Mucosa of descending colon (tissue), 3 donors: ENCODE measurements at regions not wholly inside any gene's neighbourhood (a gene's known extent, or its start where the extent isn't known, plus 50 kb on each side); places are given as distances from the start of the nearest gene placed in this dataset.

ENCODE experiments used
- ATAC-seq: fragments of 200-7000 bp; cut with Tn5 transposase; one replicate; pipeline ENCODE4 v1.9.1; 2020; ENCODE audit warnings: mild to moderate bottlenecking, moderate library complexity
- DNase-seq, 3 donors: peaks; one replicate each; pipeline ENCODE4 v3.0.0-alpha.2; 2020
- H3K36me3 ChIP-seq: fragments of 200-600 bp; one replicate; pipeline ENCODE4 v1.8.0; 2021; ENCODE audit warnings: low read depth, mild to moderate bottlenecking
- H3K4me1 ChIP-seq: fragments of 200-600 bp; one replicate; pipeline ENCODE4 v1.8.0; 2021; ENCODE audit warnings: low read depth, mild to moderate bottlenecking
- H3K4me3 ChIP-seq: fragments of 200-600 bp; one replicate; pipeline ENCODE4 v1.8.0; 2021; ENCODE audit warnings: mild to moderate bottlenecking
- H3K9me3 ChIP-seq: fragments of 200-600 bp; one replicate; pipeline ENCODE4 v1.8.0; 2021; ENCODE audit warnings: mild to moderate bottlenecking
- CTCF ChIP-seq: fragments of 200-600 bp; IDR thresholded peaks from one replicate; pipeline ENCODE4 v1.8.0; 2022; ENCODE audit warnings: antibody characterized with exemption, mild to moderate bottlenecking
- intact Hi-C, 2 donors: fragments of 100-400 bp; cut with DNase I in 1 of 2; cut with micrococcal nuclease in 1 of 2; formaldehyde crosslinking; loops; one replicate each; pipeline versions ENCODE4 v1.11.0 to v1.11.1; 2022; cut with DNase I, micrococcal nuclease
- donor health status: DM: no; HTN: no; CAD: no; lungs with moderate emphysema.
- donor health status: DM: no; HTN: no; CAD: no.
- donor health status: DM: no; HTN: yes; CAD: no.

- intact Hi-C loops, result no loop called here
- no peaks in the 10 kb centered on the region for H3K36me3 ChIP-seq
- no peak overlapping the region for H3K4me3 ChIP-seq
- H3K9me3 ChIP-seq, result no peaks in the 10 kb centered on the region
- no peak for TF ChIP-seq CTCF
- no peaks in the 10 kb centered on the region for H3K4me1 ChIP-seq
- DNase-seq (no peak), ATAC-seq (no peak)
Observed at GRCh38 chr14:101222362-101223070, 319.0 kb upstream of the RTL1 start.

- ATAC-seq (no peak), DNase-seq (no peak)
- intact Hi-C loops, result no loop called here
- TF ChIP-seq CTCF, result no peak
- Histone ChIP-seq H3K4me1 (no peaks in the 10 kb centered on the region), H3K9me3 (no peaks in the 10 kb centered on the region), H3K36me3 (no peaks in the 10 kb centered on the region), H3K4me3 (no peak overlapping the region)
Observed at GRCh38 chr14:101223127-101223526, 319.6 kb upstream of the RTL1 start.

- Histone ChIP-seq H3K4me1 (no peaks in the 10 kb centered on the region), H3K9me3 (no peaks in the 10 kb centered on the region), H3K4me3 (no peak overlapping the region), H3K36me3 (no peaks in the 10 kb centered on the region)
- no peak for DNase-seq
- no peak for ATAC-seq
- no peak for TF ChIP-seq CTCF
- intact Hi-C loops, result no loop called here
Observed at GRCh38 chr14:101223561-101224162, 320.1 kb upstream of the RTL1 start.

- no peak for TF ChIP-seq CTCF
- no peaks in the 10 kb centered on the region for H3K36me3 ChIP-seq
- no peak for DNase-seq
- H3K9me3 ChIP-seq, result no peaks in the 10 kb centered on the region
- no peak overlapping the region for H3K4me3 ChIP-seq
- no peaks in the 10 kb centered on the region for H3K4me1 ChIP-seq
- ATAC-seq, result no peak
- intact Hi-C loops, result no loop called here
Observed at GRCh38 chr14:101224356-101225156, 321.0 kb upstream of the RTL1 start.

GRCh38 chr14:101225157-101226152 lies 321.9 kb upstream of the RTL1 start:
- no peaks in the 10 kb centered on the region for H3K36me3 ChIP-seq
- H3K4me1 ChIP-seq, result no peaks in the 10 kb centered on the region
- TF ChIP-seq CTCF, result no peak
- intact Hi-C loops, result no loop called here
- DNase-seq (no peak), ATAC-seq (no peak)
- H3K4me3 ChIP-seq, result no peak overlapping the region
- no peaks in the 10 kb centered on the region for H3K9me3 ChIP-seq
